ENCODE measurements at regions not wholly inside any gene's neighbourhood (a gene's known extent, or its start where the extent isn't known, plus 50 kb on each side); places are given as distances from the start of the nearest gene placed in this dataset.
"Not testable (repeated sequence)": the region's sequence is repeated elsewhere in the genome, so short reads cannot be mapped to it uniquely, and the experiment has no call there.

DNA sequence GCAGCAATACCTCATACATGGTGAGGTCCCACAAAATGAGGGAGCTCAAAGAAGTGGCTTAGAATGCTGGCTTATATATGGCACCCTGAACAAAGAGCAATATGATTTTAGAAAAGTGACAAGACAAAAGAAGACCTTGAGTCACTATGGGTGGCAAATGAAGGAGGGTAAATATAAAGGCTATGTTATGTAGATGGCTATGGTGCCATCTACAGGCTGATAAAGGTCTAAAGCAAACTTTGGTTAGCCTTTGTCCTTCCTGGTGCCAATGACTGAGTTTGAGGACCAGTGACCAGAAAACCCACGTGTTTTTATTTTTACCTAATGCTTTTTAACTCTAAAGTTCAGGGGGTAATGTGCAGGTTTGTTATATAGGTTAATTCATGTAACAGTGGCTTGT, 151.8 kb downstream of the CCNG2 start:
- no peak for DNase-seq

DNA sequence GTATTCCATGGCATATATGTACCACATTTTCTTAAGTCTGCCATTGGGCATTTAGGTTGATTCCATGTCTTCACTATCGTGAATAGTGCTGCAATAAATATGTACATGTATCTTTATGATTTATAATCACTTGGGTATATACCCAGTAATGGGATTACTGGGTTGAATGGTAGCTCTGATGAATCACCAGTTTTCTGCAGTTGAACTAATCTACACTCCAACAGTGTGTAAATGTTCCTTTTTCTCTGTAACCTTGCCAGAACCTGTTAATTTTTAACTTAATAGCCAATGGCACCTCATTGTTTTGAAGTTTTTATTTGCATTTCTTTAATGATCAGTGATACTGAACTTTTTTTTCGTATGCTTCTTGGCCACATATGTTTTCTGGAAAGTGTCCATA, 152.5 kb downstream of the CCNG2 start:
- no peak for DNase-seq

DNA sequence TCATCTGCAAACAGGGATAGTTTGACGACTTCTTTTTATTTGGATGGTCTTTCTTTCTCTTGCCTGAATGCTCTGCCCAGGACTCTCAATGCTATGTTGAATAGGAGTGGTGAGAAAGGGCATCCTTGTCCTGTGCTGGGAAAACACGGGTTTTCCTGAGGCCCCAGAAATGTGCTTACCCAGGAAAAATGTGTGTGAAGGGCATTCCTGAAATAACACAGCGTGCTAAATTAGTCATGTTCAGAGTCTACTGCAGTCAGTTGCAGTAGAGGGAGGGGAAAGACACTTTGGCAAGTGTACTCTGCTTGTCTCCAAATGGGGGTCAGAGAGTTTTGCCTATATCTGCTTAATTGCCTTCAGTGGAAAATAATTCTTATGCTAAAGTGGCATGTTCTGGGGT, 153.9 kb downstream of the CCNG2 start:
- DNase-seq = no peak

DNA sequence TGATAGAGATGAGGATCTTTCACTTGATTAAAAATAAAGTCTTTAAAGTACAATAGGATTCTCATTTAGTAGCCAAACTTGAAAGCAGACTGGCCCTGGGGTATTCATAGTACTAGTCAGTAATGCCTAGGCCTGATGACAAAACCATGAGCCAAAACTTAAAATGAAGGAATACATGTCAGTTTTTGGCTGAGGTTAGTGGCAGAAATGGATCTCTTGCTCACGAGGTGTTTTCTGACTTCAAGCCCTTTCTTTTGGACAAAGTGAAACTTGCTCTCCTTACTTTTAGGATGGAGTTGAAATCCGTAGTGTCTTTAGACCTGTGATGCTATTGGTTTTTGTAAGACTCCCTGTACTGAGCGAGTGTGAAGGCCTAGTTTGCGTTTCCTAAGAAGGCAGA, 157.7 kb downstream of the CCNG2 start:
- no peak for DNase-seq

DNA sequence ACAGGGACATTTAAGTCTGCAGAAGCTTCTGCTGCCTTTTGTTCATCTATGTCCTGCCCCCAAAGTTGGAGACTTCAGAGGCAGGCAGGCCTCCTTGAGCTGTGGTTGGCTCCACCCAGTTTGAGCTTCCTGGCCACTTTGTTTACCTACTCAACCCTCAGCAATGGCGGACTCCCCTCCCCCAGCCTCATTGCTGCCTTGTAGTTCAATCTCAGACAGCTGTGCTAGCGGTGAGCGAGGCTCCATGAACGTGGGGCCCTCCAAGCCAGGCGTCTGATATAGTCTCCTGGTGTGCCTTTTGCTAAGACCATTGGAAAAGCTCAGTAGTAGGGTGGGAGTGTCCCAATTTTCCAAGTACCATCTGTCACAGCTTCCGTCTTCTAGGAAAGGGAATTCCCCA, 170.1 kb downstream of the CCNG2 start:
- DNase-seq = no peak

DNA sequence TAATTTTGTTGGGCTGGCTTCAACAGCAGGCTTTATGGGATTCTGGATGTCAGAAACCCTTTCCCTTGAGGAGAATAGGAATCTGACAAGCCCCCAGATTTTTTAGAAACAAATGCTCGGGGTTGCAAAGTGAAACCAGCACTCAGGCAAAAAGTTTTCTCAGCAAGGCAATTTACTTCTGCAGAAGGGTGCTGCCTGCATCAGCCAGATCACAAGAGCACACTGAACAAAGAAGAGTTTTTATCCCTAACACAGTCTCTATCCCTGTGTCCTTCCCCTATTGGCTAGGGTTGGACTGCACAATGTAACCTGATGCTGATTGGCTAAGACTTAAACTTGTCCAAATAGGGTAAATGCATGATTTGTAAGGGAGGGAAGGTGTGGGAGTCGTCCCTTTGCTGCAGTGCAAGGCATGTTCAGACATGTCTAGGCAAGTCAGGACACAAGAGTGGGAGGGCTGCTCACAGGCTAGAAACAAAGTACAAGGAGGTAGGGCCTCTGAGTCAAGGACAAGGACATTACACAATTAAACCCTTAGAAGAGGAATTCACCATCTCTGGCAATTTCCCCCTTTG, 175.8 kb downstream of the CCNG2 start:
- no peak for DNase-seq

DNA sequence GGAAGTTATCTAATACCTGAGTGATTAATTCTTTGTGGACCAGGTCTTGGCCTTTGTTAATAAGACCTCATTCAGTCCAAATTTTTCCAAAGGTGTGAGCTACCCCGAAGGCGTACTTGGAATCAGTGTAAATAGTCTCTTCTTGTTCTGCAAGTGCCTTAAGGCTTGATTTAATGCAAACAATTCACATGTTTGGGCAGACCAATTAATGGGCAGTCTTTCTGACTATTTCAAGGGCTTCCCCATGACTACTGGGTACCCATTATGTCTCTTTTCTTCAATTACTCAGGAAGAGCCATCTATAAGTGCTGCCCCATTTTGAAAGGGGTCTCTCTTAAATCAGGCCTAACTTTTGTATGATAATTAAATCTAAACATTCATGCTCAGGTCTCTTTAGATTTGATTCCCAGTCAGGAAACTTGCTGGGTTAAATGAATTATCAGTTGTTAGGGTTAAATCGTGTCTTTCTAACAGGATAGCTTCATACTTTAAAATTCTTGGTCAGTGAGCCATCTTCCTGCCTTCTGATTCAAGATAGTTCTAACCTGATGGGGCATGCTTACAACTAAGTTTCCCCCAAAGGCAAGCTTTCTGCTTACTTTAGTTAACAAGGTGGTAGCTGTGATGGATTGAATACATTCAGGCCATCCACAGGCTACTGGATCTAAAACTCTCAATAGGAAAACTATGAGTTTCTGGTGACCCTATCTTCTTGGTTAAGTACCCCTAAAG, 179.6 kb downstream of the CCNG2 start:
- DNase-seq = no peak

DNA sequence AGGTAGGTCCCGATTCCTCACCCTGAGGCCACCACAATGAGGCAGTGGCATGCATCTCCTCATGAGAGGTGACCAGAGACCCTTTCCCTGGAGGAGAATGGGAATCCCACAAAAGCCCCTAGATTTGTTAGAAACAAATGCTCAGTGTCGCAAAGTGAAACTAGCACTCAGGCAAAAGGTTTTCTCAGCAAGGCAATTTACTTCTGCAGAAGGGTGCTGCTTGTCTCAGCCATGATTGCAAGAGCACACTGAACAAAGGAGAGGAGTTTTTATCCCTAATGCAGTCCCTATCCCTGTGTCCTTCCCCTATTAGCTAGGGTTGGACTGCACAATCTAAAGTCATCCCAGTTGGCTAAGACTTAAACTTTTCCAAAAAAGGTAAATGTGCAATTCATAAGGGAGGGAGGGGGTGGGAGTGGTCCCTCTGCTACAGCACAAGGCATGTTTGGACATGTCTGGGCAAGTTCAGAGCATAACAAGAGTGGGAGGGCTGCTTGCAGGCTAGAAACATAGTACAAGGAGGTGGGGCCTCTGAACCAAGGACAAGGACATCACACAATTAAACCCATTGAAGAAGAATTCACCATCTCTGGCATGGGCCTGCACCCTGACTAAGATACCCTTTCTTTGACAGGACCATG, 185.3 kb downstream of the CCNG2 start:
- DNase-seq = no peak

DNA sequence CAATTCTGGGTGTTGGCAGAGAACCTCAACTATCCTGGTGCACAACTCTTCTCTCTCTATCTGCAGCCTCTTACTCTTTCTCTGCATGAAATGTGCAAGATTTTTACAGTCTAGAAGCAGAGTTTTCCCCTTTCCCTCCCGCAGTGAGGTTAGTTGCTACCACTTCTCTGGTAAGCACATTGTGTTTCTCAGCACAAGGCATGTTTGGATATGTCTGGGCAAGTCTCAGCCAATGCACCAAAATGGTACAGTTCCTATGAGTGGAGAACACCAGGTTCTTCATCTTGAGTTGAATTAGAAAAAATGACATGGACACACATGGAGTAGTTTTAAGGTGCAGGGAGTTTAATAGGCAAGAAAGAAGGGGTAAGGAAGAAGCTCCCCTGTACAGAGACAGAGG, 187.0 kb downstream of the CCNG2 start:
- DNase-seq = no peak

DNA sequence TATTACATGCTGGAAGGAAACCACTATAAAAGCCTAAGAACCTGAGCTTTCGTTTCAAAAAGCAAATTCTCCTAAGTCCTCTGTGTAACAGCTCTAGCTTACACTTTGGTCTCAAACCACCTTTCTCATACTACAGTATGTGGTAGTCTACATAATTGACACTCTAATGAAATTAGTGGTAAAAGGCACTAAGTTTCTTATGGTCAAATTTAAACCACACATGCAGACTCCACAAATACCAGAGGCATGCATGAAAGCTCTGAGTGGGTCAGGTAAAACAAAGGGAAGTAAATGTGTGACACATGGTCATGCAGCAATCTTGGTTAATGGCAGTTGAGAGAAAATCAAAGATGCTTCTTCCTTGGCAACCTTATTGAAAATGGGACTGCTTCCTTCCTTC, 187.8 kb downstream of the CCNG2 start:
- no peak for DNase-seq

DNA sequence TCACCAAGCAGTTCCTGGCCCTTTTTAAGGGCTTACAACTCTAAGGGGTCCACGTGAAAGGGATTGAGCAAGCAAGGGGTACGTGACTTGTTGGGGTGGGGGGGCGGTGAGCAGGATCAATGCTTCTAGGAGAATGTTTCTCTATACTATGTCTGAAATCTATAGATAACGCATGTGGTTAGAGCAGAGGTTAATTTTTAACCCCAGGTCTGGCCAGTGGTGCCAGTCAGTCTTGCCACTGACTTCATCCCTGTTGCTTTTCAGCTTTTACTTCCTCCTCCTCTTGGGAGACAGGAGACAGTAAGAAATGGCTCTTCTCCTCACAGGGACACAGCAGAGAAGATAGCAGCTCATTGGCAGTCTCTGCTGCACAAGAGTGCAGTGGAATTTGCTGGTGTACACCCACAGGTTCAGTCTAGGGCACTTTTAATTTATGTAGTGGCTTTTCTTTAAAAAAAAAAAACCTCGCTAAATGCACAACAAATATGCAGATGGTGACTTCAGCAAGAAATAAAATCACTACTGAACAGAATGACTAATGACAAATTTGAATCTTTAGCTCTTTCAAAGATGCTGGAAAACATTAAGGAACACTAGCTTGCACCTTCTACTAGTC, 190.5 kb downstream of the CCNG2 start:
- DNase-seq = no peak

DNA sequence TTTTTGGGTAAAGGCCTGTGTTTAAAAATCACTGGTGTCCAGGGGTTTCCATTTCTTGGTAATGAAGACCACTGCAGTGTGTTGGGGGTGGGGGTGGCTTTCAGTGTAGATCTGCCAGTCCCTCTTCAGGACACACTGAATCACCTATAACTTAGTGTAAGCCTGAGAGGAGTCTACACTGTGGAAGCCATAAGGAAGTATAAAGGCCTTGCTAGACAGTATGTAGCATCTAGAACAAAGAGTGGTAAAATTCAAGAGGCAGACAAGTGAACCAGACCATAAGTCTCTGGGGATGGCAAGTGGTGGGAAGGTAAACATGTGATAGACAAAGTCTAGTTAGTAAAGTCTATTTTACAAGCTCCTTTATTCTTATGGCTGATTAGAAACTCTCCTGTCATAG, 191.8 kb downstream of the CCNG2 start:
- DNase-seq = no peak

DNA sequence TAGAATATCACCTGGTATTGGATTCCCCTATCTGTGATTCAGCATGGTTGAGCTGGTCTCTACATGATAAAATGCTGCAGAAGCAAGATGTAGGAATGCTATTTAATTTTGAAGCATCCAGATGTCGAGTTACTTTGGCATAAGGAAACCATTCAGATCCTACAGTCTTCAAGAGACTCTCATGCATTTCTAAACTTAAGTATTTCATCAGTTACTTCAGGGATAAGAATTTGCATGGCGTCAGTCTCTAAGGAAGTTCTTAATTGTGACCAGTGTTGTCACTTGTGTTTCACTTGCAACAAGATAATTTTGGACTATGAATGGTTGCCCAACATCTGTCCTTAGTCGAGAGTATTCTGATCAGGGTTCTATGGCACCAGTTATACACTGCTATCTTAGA, 192.4 kb downstream of the CCNG2 start:
- DNase-seq = no peak

DNA sequence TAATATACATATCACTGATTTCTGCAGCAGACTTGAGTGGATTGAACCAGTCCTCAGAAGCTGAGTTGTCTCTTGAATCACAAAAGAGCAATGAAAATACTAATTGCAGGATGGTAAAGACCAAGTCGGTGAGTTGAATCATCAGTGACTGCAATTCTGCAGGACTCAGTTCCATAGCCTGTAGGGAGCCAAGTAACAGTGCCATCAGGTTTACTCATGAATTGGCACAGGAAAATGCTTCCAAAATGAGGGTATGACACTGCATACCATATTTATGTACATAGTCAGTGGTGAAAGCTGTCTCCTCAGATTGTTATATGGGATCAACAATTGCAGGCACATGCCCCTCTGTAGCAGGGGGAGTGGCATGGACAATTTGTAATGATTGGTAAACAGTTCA, 192.8 kb downstream of the CCNG2 start:
- no peak for DNase-seq

DNA sequence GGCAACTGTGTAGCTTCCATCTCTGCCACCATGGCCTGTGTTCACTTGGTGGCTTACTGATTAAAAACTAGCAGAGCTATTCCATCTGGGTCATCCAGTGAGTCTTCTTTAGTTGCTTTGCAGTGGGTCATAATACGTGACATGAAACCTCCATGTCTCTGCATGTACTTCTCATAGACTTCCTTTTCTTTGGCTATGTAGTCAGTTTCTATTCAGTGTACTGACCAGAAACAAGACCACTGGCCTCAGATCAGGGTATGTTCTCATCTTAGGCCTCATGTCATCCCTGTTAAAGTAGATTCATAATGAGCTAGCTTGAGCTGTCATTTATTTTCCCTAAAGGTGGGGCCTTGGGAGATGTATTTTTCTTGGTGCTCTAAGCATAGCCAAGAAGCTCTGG, 195.2 kb downstream of the CCNG2 start:
- no peak for DNase-seq

DNA sequence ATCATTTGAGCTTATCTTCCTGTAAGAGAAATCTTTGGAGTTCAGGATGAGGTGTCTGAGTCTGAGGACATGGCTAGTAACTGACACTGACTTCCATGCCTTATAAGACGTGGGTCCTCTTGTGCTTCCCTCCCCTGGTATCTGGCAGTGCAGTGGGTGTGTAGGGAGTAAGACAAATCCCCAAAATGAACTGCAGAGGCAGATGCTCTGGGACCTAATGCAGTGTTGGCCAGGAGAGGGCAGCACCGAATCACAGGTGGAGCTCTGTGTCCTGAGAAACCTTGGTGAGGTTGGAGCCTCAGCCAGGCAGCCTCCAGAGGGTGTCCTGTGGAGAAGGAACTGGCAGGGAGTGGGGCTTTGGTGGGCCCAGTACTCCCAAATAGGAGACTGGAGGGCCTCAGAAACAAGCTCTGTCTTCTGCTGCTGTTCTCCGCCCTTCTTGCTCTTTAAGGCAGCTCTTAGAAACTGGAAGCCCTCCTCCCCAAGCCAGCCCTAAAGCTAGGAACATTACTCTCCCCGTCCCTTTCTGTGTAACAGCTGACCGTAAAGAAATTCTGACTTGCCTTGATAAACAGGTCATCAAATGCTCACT, 196.8 kb downstream of the CCNG2 start:
- not testable (repeated sequence) for DNase-seq

DNA sequence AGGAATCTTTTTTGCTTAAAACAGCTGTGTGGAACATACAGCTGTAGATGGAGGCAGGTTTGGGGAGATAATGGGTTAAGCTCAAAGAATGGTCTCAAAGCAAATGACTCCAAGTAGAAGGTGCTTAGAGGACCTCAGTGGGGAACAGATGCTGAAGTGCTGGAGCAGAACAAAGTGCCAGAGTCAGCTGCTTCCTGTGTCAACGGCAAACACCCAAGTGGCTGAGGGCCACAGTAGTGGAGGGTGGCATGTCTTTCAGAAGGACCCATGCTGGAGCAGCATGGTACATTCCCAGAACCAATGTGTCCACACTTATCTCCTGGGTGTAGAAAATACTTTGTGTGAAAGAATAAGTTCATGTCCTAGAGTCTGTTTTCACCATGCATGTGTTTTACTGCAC, 197.5 kb downstream of the CCNG2 start:
- DNase-seq = no peak

DNA sequence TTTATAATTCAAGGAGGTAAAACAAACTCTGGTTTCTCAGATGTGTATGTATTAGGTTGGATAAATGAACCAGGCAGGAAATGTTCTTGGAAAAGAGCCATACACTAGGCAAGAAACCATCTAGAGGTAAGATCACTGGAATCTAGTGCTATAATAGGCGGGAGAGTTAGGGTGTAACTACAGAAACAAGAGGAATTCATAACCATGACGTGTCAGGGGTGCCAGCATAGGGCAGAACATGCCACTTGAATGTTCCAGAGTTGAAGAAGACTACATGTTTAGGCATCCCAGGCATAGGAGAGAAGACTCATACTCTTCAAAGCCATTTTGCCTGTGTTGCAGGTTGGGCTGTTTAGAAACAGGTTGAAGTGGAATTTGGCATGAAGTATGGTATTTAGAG, 198.7 kb downstream of the CCNG2 start:
- DNase-seq = no peak

DNA sequence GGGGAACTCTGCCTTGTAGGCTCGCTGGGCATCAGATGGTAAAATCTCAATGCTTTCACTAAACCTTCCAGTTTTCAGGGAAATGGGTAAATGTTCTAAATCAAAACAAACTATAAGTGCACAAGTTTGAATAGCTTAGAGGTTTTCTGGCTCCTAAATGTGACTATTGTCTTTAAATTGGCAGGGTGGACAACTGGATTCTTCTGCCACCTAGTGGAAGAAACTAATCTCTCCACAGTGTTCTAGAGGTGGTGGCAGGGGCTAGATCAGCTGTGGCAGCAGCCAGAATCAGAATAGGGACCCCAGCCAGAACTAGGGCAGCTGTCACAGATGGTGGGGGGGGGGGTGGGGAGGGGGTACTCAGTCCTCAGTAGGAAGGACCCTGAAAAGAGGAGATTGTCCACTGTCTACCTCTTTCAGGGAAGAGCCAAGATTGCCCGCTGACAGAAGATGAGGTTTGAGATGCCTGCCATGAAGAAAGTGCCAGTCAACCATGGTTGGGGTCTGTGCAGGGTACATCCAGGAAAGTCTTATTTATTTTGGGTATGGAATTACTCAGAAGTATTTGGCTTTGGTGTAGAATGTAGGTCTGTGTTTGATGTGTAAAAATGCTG, 201.4 kb downstream of the CCNG2 start:
- no peak for DNase-seq

DNA sequence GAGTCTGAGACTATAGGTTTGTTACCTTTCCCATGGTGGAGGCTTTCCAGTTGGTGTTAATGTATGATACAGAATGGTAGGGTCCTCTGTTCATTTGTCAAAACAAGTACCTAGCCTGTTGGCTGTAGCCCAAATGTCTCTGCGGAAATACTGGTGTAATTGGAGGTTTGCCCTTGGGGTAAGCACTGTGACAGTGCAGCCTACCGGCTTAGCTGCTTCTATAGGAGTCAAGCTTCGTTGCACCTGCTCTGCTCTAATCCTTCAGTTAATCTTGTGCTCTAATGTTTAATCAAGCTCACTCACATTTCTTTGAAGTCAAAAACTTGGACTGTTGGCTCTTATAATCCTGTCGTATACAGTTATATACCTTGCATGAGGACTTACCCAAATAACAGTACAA, 203.4 kb downstream of the CCNG2 start:
- no peak for DNase-seq

DNA sequence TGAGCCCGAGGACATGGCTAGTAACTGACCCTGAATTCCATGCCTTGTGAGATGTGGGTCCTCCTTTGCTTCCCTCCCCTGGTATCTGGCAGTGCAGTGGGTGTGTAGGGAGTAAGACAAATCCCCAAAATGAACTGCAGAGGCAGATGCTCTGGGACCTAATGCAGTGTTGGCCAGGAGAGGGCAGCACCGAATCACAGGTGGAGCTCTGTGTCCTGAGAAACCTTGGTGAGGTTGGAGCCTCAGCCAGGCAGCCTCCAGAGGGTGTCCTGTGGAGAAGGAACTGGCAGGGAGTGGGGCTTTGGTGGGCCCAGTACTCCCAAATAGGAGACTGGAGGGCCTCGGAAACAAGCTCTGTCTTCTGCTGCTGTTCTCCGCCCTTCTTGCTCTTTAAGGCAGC, 209.9 kb downstream of the CCNG2 start:
- not testable (repeated sequence) for DNase-seq

DNA sequence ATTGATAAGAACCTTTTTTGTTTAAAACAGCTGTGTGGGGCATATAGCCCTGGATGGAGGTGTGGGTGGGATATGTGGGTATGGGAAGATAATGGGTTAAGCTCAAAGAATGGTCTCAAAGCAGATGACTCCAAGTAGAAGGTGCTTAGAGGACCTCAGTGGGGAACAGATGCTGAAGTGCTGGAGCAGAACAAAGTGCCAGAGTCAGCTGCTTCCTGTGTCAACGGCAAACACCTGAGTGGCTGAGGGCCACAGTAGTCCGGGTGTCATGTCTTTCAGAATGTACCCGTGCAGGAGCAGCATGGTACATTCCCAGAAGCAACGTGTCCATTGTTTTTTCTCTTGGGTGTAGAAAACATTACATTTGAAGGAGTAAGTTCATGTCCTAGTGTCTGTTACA, 210.6 kb downstream of the CCNG2 start:
- no peak for DNase-seq

DNA sequence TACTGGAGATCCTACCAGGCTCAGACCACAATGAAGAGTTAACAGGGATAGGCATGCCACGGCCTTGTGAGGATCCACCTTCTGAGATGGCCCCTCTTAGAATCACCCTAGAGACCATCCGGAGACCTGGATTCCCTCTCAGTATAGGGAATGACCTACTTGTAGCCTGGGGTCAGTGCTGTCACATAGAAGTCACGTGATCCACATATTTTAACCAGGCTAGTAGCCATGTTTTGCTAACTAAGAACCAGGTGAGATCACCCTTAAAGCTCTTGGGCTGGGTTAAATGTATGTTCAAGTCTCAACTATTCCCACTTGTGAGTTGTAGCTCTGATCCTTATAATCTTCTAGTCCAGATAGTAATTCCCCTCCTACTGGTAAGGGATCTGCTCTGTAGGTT, 215.4 kb downstream of the CCNG2 start:
- no peak for DNase-seq

Measured in DMS 273 treated with DMSO at 0.1 percent for 48 hours (cell line).